DMS 273 (cell line): ENCODE measurements at regions not wholly inside any gene's neighbourhood (a gene's known extent, or its start where the extent isn't known, plus 50 kb on each side); places are given as distances from the start of the nearest gene placed in this dataset.
"Not testable (repeated sequence)": the region's sequence is repeated elsewhere in the genome, so short reads cannot be mapped to it uniquely, and the experiment has no call there.

ENCODE experiments used
- DNase-seq: peaks from one replicate; lab custom pipeline; 2025; ENCODE audit not compliant: unreplicated experiment; lab: John Stamatoyannopoulos, UW

DNA sequence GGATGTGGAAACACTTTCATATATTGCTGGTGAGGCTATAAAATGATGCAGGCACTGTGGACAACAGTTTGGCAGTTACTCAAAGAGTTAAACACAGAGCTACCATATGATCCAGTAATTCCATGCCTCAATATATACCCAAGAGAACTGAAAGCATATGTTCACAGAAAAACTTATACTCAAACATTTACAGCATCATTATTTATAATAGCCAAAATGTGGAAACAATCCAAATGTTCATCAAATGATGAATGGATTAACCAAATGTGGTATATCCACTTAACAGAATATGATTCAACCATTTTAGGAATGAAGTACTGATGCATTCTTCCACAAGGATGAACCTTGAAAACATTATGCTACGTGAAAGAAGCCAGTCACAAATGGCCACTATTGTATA is 603.8 kb downstream of the IQCM start:
- DNase-seq: no peak

GRCh38 chr4:149203256-149204001 is 612.2 kb downstream of the IQCM start:
- DNase-seq: no peak

- DNase-seq: no peak
Measured at GRCh38 chr4:149202117-149202516, 613.5 kb downstream of the IQCM start.

DNA sequence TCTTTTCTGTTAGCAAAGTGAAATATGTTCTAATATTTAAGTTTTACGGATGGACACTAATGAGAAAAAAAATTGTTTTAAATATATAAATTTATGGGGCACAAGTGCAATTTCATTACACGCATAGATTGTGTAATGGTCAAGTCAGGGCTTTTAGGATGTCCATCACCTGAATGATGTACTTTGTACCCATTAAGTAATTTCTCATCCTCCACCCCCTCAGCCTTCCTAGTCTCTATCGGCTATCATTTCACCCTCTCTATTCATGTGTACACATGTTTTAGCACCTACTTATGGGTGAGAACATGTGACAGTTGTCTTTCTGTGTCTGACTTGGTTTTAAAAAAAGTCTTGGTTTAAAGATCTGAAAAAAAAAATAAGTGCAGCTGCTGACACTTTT is 616.0 kb downstream of the IQCM start:
- DNase-seq: no peak

DNA sequence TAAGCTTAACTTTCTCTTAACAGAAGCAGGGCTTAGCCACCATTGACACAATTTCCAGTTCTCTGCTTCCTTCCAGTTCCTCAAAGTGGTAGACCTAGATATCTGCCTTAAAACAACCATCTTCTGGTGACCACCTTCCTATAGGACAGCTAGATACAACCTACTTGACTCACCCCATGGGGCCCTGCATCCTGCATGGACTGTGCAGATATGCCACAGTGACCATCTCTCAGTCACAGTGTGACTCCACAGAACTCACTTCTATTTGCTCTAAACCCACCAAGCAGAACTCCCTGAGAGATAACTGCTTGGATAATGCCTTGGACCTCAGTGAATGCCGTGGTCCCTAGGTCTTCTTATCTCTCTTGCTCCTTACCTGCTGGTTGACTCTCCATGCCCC is 621.6 kb downstream of the IQCM start:
- no peak for DNase-seq

DNA sequence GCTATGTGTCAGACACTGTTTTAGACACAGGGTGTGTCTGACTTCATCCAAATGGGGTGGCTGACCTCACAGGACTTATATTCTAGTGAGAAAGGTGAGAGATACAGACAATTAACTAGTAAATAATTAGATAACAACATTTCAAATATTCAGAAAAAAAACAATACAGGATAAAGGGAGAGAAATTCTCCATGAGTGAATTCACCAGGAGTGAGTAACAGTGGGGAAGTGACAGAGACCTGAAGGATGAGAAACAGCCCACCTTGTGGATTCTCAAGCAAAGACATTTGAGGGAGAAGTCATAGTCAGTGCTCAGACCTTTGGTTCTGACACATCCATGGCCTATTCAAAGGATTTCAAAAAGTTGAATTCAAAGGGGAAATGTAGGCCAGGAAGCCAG is 627.9 kb downstream of the IQCM start:
- DNase-seq: no peak

DNA sequence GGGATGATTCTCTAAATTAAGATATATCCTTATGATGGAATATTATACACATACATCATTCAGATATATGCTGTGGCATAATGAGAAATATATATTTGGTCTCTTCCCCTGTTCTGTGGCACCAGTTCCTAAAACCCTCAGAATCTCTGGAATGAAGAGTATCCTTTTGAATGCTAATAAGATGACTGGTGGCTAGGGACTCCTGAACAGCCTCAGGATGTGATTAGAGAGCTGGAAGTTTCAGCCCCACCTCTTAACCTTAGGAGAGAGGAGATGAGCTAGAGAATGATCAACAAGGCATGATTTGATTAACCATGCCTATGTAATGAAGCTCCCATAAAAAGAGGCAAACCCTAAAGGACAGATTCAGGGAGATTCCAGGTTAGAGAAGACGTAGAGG is 632.0 kb downstream of the IQCM start:
- no peak for DNase-seq

- not testable (repeated sequence) for DNase-seq
Measured at GRCh38 chr4:149181459-149181858, 634.2 kb downstream of the IQCM start.

- DNase-seq: no peak
Measured at GRCh38 chr4:149176039-149176438, 639.6 kb downstream of the IQCM start.

DNA sequence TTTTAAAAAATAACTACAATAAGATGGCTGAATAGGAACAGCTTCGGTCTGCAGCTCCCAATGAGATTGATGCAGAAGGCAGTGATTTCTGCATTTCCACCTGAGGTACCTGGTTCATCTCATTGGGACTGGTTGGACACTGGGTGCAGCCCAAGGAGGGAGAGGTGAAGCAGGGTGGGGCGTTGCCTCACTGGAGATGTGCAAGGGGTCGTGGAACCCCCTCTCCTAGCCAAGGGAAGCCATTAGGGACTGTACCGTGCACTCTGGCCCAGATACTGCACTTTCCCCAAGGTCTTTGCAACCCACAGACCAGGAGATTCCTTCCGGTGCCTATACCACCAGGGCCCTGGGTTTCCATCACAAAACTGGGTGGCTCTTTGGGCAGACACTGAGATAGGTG is 640.1 kb downstream of the IQCM start:
- DNase-seq: no peak

DNA sequence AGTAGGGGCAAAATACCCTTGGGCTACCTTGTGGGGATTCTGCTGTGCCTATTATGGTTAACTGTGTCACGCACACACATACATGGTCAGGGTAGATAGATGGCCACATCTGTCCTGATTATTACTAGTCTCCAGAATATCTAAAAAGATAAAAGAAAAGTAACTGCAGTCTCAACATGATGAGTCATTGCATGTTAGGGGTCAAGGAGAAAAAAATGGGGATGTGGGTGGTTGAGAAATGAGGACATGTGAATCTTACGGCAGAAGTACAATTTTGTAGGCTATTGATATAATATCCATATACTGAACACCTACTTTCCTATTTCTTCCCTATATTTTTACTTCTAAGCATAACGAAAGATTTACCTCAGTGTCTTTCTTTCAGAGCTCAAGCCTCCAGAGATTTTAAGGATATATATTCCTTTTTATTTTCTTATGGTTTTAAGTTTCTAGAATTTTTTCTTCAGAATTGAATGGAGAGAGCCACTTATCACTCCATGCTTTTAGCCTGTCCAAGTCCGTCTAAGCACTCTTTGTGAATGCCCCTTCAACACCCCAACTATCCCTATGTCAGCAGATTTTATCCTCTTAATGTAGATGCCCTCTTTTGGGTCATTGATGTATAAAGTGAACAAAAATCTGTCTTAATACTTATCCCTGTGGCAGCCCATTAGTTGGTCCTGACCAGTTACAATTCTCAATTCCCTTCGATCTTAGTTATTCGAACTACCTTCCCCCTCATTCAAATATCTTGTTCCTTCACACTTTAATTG is 642.2 kb downstream of the IQCM start:
- no peak for DNase-seq

- DNase-seq: no peak
Measured at GRCh38 chr4:149168645-149169044, 647.0 kb downstream of the IQCM start.

DNA sequence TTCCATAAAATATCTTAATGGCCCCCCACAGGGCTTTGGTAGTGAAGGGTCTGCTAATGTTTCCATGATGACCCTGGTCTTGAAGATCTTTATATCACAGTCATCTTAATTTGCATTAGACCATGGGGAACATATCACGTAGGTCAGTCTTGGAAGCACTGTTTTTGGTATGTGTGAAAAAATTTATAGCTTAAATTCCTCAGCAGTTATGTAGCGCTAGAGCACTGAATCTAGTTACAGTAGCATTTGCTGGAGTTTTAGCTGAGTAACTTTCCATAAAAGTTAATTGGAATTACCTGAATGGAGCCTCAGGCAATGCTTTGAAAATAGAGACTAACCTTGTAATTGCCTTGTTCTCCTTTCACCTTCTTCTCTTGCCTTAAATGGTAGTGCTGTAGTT is 648.8 kb downstream of the IQCM start:
- DNase-seq: no peak

DNA sequence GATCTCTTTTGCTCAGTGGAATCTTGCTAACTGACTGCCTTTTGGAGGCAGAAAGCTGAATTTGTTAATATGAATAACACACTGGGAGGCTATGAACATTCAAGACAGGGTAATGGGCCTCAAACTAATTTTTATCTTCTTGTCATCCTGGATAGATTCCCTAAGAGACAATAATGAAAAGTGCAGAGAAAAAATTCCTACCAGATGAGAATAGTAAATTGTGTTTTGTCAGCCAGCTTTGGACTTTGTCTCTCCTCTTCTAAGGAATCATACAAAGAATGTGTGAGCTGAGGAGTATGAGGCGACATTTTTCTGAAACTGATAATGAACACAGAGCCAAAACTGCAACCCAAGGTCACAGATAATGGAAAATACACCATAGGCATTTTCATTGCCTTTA is 649.3 kb downstream of the IQCM start:
- no peak for DNase-seq

DNA sequence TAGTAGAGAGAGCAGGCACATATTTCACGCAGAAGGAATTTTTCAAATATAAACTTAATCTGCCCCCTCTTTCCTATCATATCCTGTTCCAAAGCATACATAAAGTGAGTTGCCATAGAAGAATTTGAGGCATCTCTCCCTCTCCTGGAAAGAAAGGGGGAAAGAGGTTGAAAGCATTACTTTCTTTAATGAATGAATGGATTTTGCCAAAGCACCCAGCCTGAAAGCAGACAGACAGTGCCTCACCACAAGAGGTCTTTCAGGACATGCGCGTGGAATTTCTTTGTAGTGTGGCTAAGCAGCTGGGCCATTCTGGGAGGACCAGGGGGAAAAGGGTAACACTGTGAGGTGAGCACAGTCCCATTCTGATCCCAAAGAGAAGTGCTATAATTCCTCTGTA is 651.4 kb downstream of the IQCM start:
- DNase-seq: no peak

GRCh38 chr4:149161247-149161646 is 654.4 kb downstream of the IQCM start:
- no peak for DNase-seq

GRCh38 chr4:149160370-149160769 is 655.3 kb downstream of the IQCM start:
- no peak for DNase-seq

- no peak for DNase-seq
Measured at GRCh38 chr4:149158817-149159216, 656.8 kb downstream of the IQCM start.

GRCh38 chr4:149145803-149146202 is 669.8 kb downstream of the IQCM start:
- no peak for DNase-seq

DNA sequence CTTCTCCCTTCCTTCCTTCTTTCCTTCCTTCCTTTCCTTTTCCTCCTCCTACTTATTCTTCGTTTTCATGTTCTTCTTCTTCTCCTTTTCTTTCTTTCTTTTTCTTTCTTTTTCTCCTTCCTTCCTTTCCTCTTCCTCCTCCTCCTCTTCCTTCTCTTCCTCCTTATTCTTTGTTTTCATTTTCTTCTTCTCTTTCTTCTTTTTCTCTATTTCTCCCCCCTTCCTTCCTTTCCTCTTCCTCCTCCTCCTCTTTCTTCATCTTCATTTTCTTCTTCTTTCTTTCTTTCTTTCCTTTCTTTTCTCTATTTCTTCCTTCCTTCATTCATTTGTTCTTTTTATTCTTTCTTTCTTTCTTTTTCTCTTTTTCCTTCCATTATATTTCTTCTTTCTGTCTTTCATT is 671.6 kb downstream of the IQCM start:
- DNase-seq: no peak

DNA sequence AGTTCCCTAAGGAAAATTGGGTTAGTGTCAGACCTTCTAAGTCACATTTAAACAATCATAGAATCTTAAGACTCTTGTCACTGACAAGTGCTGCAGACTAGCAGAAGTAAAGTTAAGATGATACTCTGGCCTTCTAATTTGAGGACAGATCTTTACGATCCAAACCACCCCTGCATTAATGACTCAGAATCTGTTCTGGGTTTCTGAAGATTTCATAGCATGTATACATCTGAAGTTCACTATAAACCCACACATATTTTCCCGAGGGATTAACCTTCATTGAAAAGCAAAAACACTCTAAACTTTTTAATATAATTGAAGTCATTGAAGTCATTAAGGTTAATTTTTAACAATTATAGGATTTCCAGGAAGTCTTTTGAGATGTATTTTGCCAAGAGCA is 674.3 kb downstream of the IQCM start:
- DNase-seq: no peak

- DNase-seq: no peak
Measured at GRCh38 chr4:149140841-149141240, 674.8 kb downstream of the IQCM start.
